Activated B cell treated with CpG ODN at 0.5 μM for 24 hours (primary cell): ENCODE measurements at regions not wholly inside any gene's neighbourhood (a gene's known extent, or its start where the extent isn't known, plus 50 kb on each side); places are given as distances from the start of the nearest gene placed in this dataset.

Experiments
- ATAC-seq: fragments of 200-7000 bp; cut with Tn5 transposase; one replicate; pipeline ENCODE4 v1.10.0; 2021; ENCODE audit warnings: low read depth, mild to moderate bottlenecking, moderate library complexity
- CTCF ChIA-PET: fragments of 350-600 bp; sonication (Branson Sonifier 250); formaldehyde crosslinking; loops from one replicate; lab custom pipeline; 2021; ENCODE audit warnings: antibody characterized with exemption; lab: Charles Lee
- POLR2A ChIA-PET: fragments of 350-600 bp; sonication (Branson Sonifier 250); formaldehyde crosslinking; loops from one replicate; lab custom pipeline; 2021; ENCODE audit warnings: antibody characterized with exemption; lab: Charles Lee
- DNase-seq: peaks from one replicate; pipeline ENCODE4 v3.0.0; 2022
- H3K27ac Mint-ChIP-seq: one replicate; pipeline ENCODE4 v1.8.0; 2020; ENCODE audit warnings: mixed read lengths
- H3K27me3 Mint-ChIP-seq: one replicate; pipeline ENCODE4 v1.8.0; 2021; ENCODE audit warnings: mixed read lengths
- H3K36me3 Mint-ChIP-seq: one replicate; pipeline ENCODE4 v1.8.0; 2021; ENCODE audit warnings: low read depth, mixed read lengths
- H3K4me1 Mint-ChIP-seq: one replicate; pipeline ENCODE4 v1.8.0; 2021; ENCODE audit warnings: mixed read lengths
- H3K4me3 Mint-ChIP-seq: one replicate; pipeline ENCODE4 v1.8.0; 2020; ENCODE audit warnings: mild to moderate bottlenecking, mixed read lengths
- H3K9me3 Mint-ChIP-seq: one replicate; pipeline ENCODE4 v1.8.0; 2020; ENCODE audit warnings: mixed read lengths
- intact Hi-C: fragments of 100-400 bp; cut with micrococcal nuclease; formaldehyde crosslinking; loops from one replicate; pipeline ENCODE4 v1.15.1; 2024
- TF ChIP-seq, protein P1 (sequence below): fragments of 200-600 bp; IDR thresholded peaks from one replicate; pipeline ENCODE4 v1.8.0; 2022; ENCODE audit warnings: antibody characterized with exemption, mild to moderate bottlenecking

DNA sequence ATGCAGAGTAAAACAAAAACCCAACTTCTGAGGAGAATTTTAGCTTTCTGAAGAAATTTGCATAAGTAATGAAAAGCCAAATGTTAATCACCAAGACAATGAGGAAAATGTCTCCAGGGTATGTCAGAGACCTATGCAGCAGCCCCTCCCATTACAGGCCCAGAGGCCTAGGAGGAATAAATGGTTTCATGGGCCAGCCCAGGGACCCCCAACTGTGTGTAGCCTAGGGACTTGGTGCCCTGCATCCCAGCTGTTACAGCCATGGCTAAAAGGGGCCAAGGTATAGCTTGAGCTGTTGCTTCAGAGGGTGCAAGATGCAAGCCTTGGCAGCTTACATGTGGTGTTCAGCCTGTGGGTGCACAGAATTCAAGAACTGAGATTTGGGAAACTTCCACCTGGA, 1256.9 kb upstream of the PIK3C3 start:
- TF ChIP-seq, protein P1, sequence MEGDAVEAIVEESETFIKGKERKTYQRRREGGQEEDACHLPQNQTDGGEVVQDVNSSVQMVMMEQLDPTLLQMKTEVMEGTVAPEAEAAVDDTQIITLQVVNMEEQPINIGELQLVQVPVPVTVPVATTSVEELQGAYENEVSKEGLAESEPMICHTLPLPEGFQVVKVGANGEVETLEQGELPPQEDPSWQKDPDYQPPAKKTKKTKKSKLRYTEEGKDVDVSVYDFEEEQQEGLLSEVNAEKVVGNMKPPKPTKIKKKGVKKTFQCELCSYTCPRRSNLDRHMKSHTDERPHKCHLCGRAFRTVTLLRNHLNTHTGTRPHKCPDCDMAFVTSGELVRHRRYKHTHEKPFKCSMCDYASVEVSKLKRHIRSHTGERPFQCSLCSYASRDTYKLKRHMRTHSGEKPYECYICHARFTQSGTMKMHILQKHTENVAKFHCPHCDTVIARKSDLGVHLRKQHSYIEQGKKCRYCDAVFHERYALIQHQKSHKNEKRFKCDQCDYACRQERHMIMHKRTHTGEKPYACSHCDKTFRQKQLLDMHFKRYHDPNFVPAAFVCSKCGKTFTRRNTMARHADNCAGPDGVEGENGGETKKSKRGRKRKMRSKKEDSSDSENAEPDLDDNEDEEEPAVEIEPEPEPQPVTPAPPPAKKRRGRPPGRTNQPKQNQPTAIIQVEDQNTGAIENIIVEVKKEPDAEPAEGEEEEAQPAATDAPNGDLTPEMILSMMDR, result no peak
- ChIA-PET CTCF (no interaction called here), POLR2A (no interaction called here)
- H3K36me3 Mint-ChIP-seq, result no peaks in the 10 kb centered on the region
- H3K27ac Mint-ChIP-seq, result no peak overlapping the region
- no peaks in the 10 kb centered on the region for H3K4me1 Mint-ChIP-seq
- H3K4me3 Mint-ChIP-seq, result no peak overlapping the region
- H3K27me3 Mint-ChIP-seq, result no peaks in the 10 kb centered on the region
- ATAC-seq (no peak), DNase-seq (no peak)
- intact Hi-C loops, result no loop called here
- peaks cover 5% of the 10 kb centered on the region for H3K9me3 Mint-ChIP-seq

DNA sequence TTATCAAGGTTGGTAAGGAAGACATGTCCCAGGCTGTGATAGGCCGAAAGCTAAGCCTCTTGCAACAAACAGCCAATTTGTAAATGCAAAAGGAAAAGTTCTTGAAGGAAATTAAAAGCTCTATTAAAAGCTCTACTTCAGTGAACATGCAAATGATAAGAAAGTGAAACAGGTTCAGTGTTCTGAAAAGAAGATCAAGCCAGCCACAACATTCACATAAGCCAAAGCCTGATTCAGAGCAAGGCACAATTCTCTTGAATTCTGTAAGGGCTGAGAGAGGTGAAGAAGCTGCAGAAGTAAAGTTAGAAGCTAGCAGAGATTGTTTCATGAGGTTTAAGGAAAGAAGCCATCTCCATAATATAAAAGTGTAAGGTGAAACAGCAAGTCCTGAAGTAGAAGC, 1259.5 kb upstream of the PIK3C3 start:
- TF ChIP-seq, protein P1, result no peak
- Mint-ChIP-seq H3K9me3 (peaks cover 3% of the 10 kb centered on the region), H3K27ac (no peak overlapping the region), H3K4me3 (no peak overlapping the region), H3K36me3 (no peaks in the 10 kb centered on the region), H3K27me3 (no peaks in the 10 kb centered on the region), H3K4me1 (no peaks in the 10 kb centered on the region)
- DNase-seq (no peak), ATAC-seq (no peak)
- ChIA-PET POLR2A (no interaction called here), CTCF (no interaction called here)
- intact Hi-C loops, result no loop called here

- Mint-ChIP-seq H3K27ac (no peak overlapping the region), H3K36me3 (no peaks in the 10 kb centered on the region), H3K27me3 (no peaks in the 10 kb centered on the region), H3K4me1 (no peaks in the 10 kb centered on the region), H3K9me3 (peaks cover 6% of the 10 kb centered on the region), H3K4me3 (no peak overlapping the region)
- ATAC-seq (no peak), DNase-seq (no peak)
- ChIA-PET POLR2A (no interaction called here), CTCF (no interaction called here)
- TF ChIP-seq, protein P1, result no peak
- intact Hi-C loops, result no loop called here
Observed at GRCh38 chr18:40692871-40693270, 1262.2 kb upstream of the PIK3C3 start.

DNA sequence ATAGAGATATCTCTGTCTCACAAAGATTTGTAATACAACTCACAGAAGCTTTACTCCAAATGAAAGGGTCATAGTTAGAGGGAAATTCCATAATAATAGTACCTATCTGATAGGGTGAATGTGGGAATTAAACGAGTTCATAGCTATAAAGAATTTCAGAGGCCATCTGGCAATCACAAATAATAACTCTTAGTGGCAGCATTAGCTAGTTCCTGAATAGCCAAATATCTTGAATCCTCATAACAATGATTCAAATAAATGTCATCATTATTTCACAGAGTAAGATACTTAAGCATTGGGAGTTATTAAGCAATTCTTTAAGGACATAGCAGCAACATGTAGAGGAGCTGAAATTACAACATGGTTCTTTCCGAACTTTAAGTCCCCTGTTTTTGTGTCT, 1265.0 kb upstream of the PIK3C3 start:
- H3K27ac Mint-ChIP-seq, result no peak overlapping the region
- peaks cover 4% of the 10 kb centered on the region for H3K9me3 Mint-ChIP-seq
- no peaks in the 10 kb centered on the region for H3K36me3 Mint-ChIP-seq
- CTCF ChIA-PET, result no interaction called here
- POLR2A ChIA-PET, result no interaction called here
- TF ChIP-seq, protein P1, result no peak
- DNase-seq, result no peak
- H3K4me3 Mint-ChIP-seq, result no peak overlapping the region
- intact Hi-C loops, result no loop called here
- no peaks in the 10 kb centered on the region for H3K27me3 Mint-ChIP-seq
- no peaks in the 10 kb centered on the region for H3K4me1 Mint-ChIP-seq
- no peak for ATAC-seq

- H3K27ac Mint-ChIP-seq, result no peak overlapping the region
- no peaks in the 10 kb centered on the region for H3K4me1 Mint-ChIP-seq
- no peaks in the 10 kb centered on the region for H3K27me3 Mint-ChIP-seq
- no peak overlapping the region for H3K4me3 Mint-ChIP-seq
- ChIA-PET CTCF (no interaction called here), POLR2A (no interaction called here)
- peaks cover 4% of the 10 kb centered on the region for H3K9me3 Mint-ChIP-seq
- intact Hi-C loops, result loop anchor here (1.0 kb wide), 1 partner anchor 8 kb away; no protein-coding TSS in a partner anchor
- no peak for DNase-seq
- no peaks in the 10 kb centered on the region for H3K36me3 Mint-ChIP-seq
- TF ChIP-seq, protein P1, result no peak
- no peak for ATAC-seq
Observed at GRCh38 chr18:40687399-40687798, 1267.6 kb upstream of the PIK3C3 start.
